Lung (tissue), 9 donors: ENCODE measurements at regions not wholly inside any gene's neighbourhood (a gene's known extent, or its start where the extent isn't known, plus 50 kb on each side); places are given as distances from the start of the nearest gene placed in this dataset.
"Not testable (repeated sequence)": the region's sequence is repeated elsewhere in the genome, so short reads cannot be mapped to it uniquely, and the experiment has no call there.

Source experiments
- ATAC-seq: fragments of 200-7000 bp; cut with Tn5 transposase; one replicate; pipeline ENCODE4 v1.9.1; 2020; ENCODE audit warnings: moderate number of reproducible peaks; ENCODE audit not compliant: insufficient read depth, low FRiP score
- DNase-seq, 3 donors: peaks; one replicate each; pipeline ENCODE4 v3.0.0-alpha.2; 2013 to 2017
- H3K27ac ChIP-seq, 2 donors: one replicate each; pipeline ENCODE4 v1.5.1; 2013; ENCODE audit warnings: mild to moderate bottlenecking in 2 of 2, moderate library complexity in 2 of 2, control low read depth in 1 of 2, inconsistent platforms in 1 of 2, low read depth in 1 of 2, low read length in 1 of 2
- H3K27me3 ChIP-seq, 3 donors: one replicate each; pipeline ENCODE4 v1.5.1; 2013; ENCODE audit warnings: low read length in 2 of 3; ENCODE audit not compliant: control insufficient read depth in 3 of 3, insufficient read depth in 3 of 3
- H3K36me3 ChIP-seq, 4 donors: one replicate each; pipeline ENCODE4 v1.5.1; 2013; ENCODE audit warnings: low read length in 4 of 4, mild to moderate bottlenecking in 1 of 4, moderate library complexity in 1 of 4; ENCODE audit not compliant: control insufficient read depth in 4 of 4, insufficient read depth in 4 of 4
- H3K4me1 ChIP-seq, 5 donors: one replicate each; pipeline ENCODE4 v1.5.1; 2013; ENCODE audit warnings: low read length in 5 of 5, mild to moderate bottlenecking in 2 of 5, moderate library complexity in 1 of 5; ENCODE audit not compliant: control insufficient read depth in 5 of 5, insufficient read depth in 5 of 5
- H3K4me3 ChIP-seq: one replicate; pipeline ENCODE4 v1.5.1; 2013; ENCODE audit warnings: mild to moderate bottlenecking, control low read depth, moderate library complexity
- H3K9ac ChIP-seq, 2 donors: one replicate each; pipeline ENCODE4 v1.5.1; 2013; ENCODE audit warnings: low read length in 2 of 2, control low read depth in 1 of 2; ENCODE audit not compliant: insufficient read depth in 1 of 2
- H3K9me3 ChIP-seq, 4 donors: one replicate each; pipeline ENCODE4 v1.5.1; 2013; ENCODE audit warnings: low read length in 3 of 4, mild to moderate bottlenecking in 1 of 4, moderate library complexity in 1 of 4; ENCODE audit not compliant: control insufficient read depth in 4 of 4, insufficient read depth in 3 of 4
- WGBS, 2 donors: extraction: QIAGEN DNeasy Blood & Tissue Kit; methylation state at CpG; one replicate each; pipeline ENCODE4 v1.1.7; 2013; 5-methylcytosine and 5-hydroxymethylcytosine counted together
- donor health status: Bipolar disorder and iron deficiency.
- donor health status: healthy.
- donor health status: DM: yes; HTN: yes; CAD: no.

GRCh38 chr3:125860547-125860946 lies 108.4 kb upstream of the ROPN1B start:
- WGBS, 2 donors = 94 to 95% methylated on average over 3 of the region's 3 CpGs
- H3K9me3 ChIP-seq, ATAC-seq, H3K4me1 ChIP-seq, H3K27me3 ChIP-seq, DNase-seq, H3K27ac ChIP-seq, H3K4me3 ChIP-seq, H3K36me3 ChIP-seq, H3K9ac ChIP-seq: not testable (repeated sequence)

- not testable (repeated sequence) for H3K9ac ChIP-seq, H3K4me1 ChIP-seq, DNase-seq, H3K4me3 ChIP-seq, H3K27ac ChIP-seq, H3K36me3 ChIP-seq, H3K9me3 ChIP-seq, H3K27me3 ChIP-seq, ATAC-seq
- 75 to 82% methylated on average over 5 of the region's 5 CpGs for WGBS, 2 donors
These were observed 106.1 kb upstream of the ROPN1B start for GRCh38 chr3:125862841-125863254.

GRCh38 chr3:125864532-125864931 lies 104.4 kb upstream of the ROPN1B start:
- not testable (repeated sequence) for H3K4me3 ChIP-seq, DNase-seq, ATAC-seq, H3K36me3 ChIP-seq, H3K27me3 ChIP-seq, H3K9me3 ChIP-seq, H3K9ac ChIP-seq, H3K4me1 ChIP-seq, H3K27ac ChIP-seq
- WGBS, 2 donors = 85 to 87% methylated on average over 4 of the region's 4 CpGs

- not testable (repeated sequence) for H3K9me3 ChIP-seq, H3K36me3 ChIP-seq, H3K27ac ChIP-seq, H3K4me3 ChIP-seq, H3K27me3 ChIP-seq, ATAC-seq, H3K9ac ChIP-seq
- WGBS, 2 donors = 50 to 72% methylated on average over 12 of the region's 12 CpGs
- DNase-seq = peak; percentile 97 to 98 (median 98)
- peaks cover 0 to 12% (median 2%) of the 10 kb centered on the region in 5 donors for H3K4me1 ChIP-seq
These were observed 83.0 kb upstream of the ROPN1B start for GRCh38 chr3:125886006-125886405.

- 74 to 85% methylated on average over 6 of the region's 6 CpGs for WGBS, 2 donors
- not testable (repeated sequence) for ATAC-seq, H3K9ac ChIP-seq
These were observed 69.8 kb upstream of the ROPN1B start for GRCh38 chr3:125899181-125899580.

GRCh38 chr3:125901473-125901872 lies 67.5 kb upstream of the ROPN1B start:
- not testable (repeated sequence) for H3K4me1 ChIP-seq, H3K9me3 ChIP-seq, H3K4me3 ChIP-seq, H3K36me3 ChIP-seq, ATAC-seq, H3K27me3 ChIP-seq, DNase-seq, H3K27ac ChIP-seq, H3K9ac ChIP-seq
- 82 to 91% methylated on average over 9 to 10 of the region's 10 CpGs for WGBS, 2 donors

More at GRCh38 chr3:125899181-125899580, 69.8 kb upstream of the ROPN1B start:
- DNase-seq, H3K27ac ChIP-seq, H3K9me3 ChIP-seq, H3K36me3 ChIP-seq, H3K4me3 ChIP-seq, H3K4me1 ChIP-seq, H3K27me3 ChIP-seq: not testable (repeated sequence)

GRCh38 chr3:125903780-125904455 lies 65.1 kb upstream of the ROPN1B start:
- WGBS, 2 donors = 98% methylated on average over 25 to 29 of the region's 29 CpGs
- H3K36me3 ChIP-seq, H3K4me3 ChIP-seq, H3K9ac ChIP-seq, H3K4me1 ChIP-seq, DNase-seq, ATAC-seq, H3K27ac ChIP-seq, H3K27me3 ChIP-seq, H3K9me3 ChIP-seq: not testable (repeated sequence)

DNA sequence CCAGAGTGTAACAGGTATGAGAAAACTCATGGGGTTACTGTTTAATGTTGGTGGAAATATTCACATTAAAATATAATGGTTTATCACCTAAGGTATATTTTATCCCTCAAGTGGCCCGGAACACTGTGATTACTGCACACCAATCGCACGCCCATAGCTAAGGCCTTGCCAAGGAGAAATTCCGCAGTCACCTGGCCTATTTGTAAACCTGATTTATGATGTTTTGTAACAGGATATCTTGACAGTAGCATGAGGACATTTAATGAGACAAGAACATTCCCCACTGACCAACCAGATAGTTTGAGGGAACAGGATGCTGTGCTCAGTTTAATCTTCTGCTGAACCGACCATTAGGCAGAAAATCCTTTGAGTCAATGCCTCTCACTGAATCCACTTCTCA lies 61.7 kb upstream of the ROPN1B start:
- not testable (repeated sequence) for DNase-seq, H3K36me3 ChIP-seq, H3K27ac ChIP-seq, H3K4me1 ChIP-seq, ATAC-seq, H3K27me3 ChIP-seq, H3K9me3 ChIP-seq, H3K4me3 ChIP-seq, H3K9ac ChIP-seq
- WGBS, 2 donors = 93 to 95% methylated on average over 5 of the region's 5 CpGs
